Ovary (tissue), 7 donors: ENCODE measurements at regions not wholly inside any gene's neighbourhood (a gene's known extent, or its start where the extent isn't known, plus 50 kb on each side); places are given as distances from the start of the nearest gene placed in this dataset.

Experiments used
- DNase-seq, 5 donors: peaks; one replicate each; pipeline ENCODE4 v3.0.0-alpha.2; 2019 to 2020
- H3K27ac ChIP-seq, 2 donors: fragments of 200-600 bp; one replicate each; pipeline versions ENCODE4 v1.5.1 to v1.8.0; 2019 to 2022
- H3K27me3 ChIP-seq: fragments of 200-600 bp; one replicate; pipeline ENCODE4 v1.8.0; 2022
- H3K36me3 ChIP-seq: fragments of 200-600 bp; sonication (generic); one replicate; pipeline ENCODE4 v1.5.1; 2019
- H3K4me1 ChIP-seq: one replicate; pipeline ENCODE4 v1.8.1; 2013; ENCODE audit warnings: mild to moderate bottlenecking, moderate library complexity; ENCODE audit not compliant: insufficient read depth
- H3K4me3 ChIP-seq: fragments of 200-600 bp; sonication (generic); one replicate; pipeline ENCODE4 v1.5.1; 2017
- H3K9me3 ChIP-seq, 2 donors: fragments of 200-600 bp in 1 of 2; sonication (generic) in 1 of 2; one replicate each; pipeline versions ENCODE4 v1.5.1 to v1.8.1; 2013 to 2019; ENCODE audit warnings: mild to moderate bottlenecking in 1 of 2, moderate library complexity in 1 of 2
- EP300 ChIP-seq: sonication (generic); formaldehyde crosslinking; IDR thresholded peaks from one replicate; pipeline ENCODE4 v1.6.1; 2017; ENCODE audit warnings: antibody characterized with exemption
- POLR2A ChIP-seq: fragments of 450-650 bp; IDR thresholded peaks from one replicate; pipeline ENCODE4 v1.6.1; 2017; ENCODE audit warnings: antibody characterized with exemption, mild to moderate bottlenecking, moderate library complexity
- WGBS, 3 donors: extraction: QIAGEN DNeasy Blood & Tissue Kit in 1 of 3; methylation state at CpG; one replicate each; pipeline versions ENCODE4 v1.1.5 to v1.1.7; 2013 to 2017; 5-methylcytosine and 5-hydroxymethylcytosine counted together
- intact Hi-C, 4 donors: fragments of 100-400 bp; cut with DNase I; formaldehyde crosslinking; loops; one replicate each; pipeline versions ENCODE4 v1.11.0 to v1.15.1; 2022 to 2023
- TF ChIP-seq, protein P1 (sequence below), 3 donors: fragments of 450-650 bp in 2 of 3; fragments of 200-600 bp in 1 of 3; IDR thresholded peaks; one replicate each; pipeline versions ENCODE4 v1.5.1 to v1.8.0; 2016 to 2022; ENCODE audit warnings: antibody characterized with exemption in 3 of 3, mild to moderate bottlenecking in 1 of 3
- donor health status: DM: no; HTN: no; CAD: no; lungs with moderate emphysema.
- donor health status: DM: no; HTN: no; CAD: no.
- donor health status: Bipolar disorder and iron deficiency.
- donor health status: DM: no; HTN: no; CAD: no.
- donor health status: DM: yes; HTN: yes; CAD: no.

DNA sequence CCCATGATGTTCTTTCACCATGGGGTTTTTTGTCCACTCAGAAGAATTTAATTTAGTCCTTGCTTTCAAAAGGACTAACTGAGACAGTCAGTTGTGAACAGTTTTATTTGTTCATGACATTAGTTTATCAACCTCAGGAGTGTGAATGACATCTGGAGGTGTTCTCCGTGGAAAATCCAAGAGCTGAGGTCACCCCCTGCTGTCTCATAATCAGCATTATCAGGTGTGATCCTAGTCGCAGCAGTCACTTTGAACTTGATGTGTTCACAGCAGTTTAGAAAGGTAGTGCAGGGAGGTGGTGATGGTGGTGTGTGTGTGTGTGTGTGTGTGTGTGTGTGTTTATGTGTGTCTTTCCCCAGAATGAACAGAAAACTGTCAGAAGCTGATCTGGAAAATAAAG, 1760.8 kb upstream of the PCDH10 start:
- H3K4me1 ChIP-seq, result no peaks in the 10 kb centered on the region
- H3K9me3 ChIP-seq, result no peaks in the 10 kb centered on the region
- intact Hi-C loops, result no loop called here
- no peak for DNase-seq
- no peak overlapping the region for H3K27ac ChIP-seq
- no peaks in the 10 kb centered on the region for H3K36me3 ChIP-seq
- no peak for TF ChIP-seq EP300
- no peak for TF ChIP-seq POLR2A
- TF ChIP-seq, protein P1, sequence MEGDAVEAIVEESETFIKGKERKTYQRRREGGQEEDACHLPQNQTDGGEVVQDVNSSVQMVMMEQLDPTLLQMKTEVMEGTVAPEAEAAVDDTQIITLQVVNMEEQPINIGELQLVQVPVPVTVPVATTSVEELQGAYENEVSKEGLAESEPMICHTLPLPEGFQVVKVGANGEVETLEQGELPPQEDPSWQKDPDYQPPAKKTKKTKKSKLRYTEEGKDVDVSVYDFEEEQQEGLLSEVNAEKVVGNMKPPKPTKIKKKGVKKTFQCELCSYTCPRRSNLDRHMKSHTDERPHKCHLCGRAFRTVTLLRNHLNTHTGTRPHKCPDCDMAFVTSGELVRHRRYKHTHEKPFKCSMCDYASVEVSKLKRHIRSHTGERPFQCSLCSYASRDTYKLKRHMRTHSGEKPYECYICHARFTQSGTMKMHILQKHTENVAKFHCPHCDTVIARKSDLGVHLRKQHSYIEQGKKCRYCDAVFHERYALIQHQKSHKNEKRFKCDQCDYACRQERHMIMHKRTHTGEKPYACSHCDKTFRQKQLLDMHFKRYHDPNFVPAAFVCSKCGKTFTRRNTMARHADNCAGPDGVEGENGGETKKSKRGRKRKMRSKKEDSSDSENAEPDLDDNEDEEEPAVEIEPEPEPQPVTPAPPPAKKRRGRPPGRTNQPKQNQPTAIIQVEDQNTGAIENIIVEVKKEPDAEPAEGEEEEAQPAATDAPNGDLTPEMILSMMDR (IDR thresholded peaks at IDR 0.05), result no peak
- 21 to 37% (median 23%) methylated on average over 2 of the region's 2 CpGs for WGBS, 3 donors
- no peaks in the 10 kb centered on the region for H3K27me3 ChIP-seq
- H3K4me3 ChIP-seq, result no peak overlapping the region

DNA sequence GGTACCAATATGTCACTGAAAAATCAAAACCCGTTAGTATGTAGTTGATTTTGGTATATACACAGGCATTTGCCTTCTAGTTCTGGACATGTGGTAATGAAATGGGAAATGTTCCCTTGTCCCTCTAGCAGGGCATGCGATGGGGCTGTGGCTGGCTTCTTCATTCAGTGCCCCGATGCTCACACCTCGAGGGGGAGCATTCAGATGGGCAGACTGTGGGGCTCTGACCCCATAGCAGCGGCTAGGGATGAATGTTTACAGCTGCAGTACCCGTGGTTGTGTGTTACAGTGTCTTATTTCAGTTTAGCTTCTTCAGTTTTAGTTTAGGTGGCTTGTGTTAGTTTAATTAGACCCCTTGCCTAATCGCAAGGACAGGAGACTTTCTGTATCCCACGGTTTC, 1741.0 kb upstream of the PCDH10 start:
- intact Hi-C loops, result no loop called here
- Histone ChIP-seq H3K9me3 (no peaks in the 10 kb centered on the region), H3K27ac (no peak overlapping the region), H3K4me3 (no peak overlapping the region), H3K4me1 (no peaks in the 10 kb centered on the region), H3K36me3 (no peaks in the 10 kb centered on the region), H3K27me3 (no peaks in the 10 kb centered on the region)
- DNase-seq, result no peak
- WGBS, 3 donors, result 76 to 85% (median 83%) methylated on average over 8 of the region's 8 CpGs
- TF ChIP-seq EP300, result no peak
- no peak for TF ChIP-seq POLR2A
- TF ChIP-seq, protein P1 (IDR thresholded peaks at IDR 0.05), result no peak

DNA sequence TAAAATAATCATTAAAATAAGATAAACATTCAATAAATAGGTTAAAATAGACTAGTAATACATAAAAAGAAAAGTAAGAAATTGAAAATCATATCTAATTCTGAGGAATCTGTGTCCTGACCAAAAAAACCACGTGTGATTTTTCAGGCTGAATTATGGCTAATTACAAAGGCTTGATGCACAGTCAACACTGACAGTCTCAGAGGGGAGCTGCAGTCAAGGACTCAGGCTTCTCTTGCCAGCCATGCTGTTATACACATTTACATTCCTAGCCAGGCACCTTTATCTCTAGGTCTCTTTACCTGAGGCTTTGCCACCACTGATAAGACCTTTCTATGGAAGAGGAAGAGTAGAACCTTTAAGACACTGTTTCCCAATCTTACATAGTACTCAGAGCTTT, 1737.7 kb upstream of the PCDH10 start:
- peaks cover 0 to 6% of the 10 kb centered on the region in 2 donors for H3K9me3 ChIP-seq

DNA sequence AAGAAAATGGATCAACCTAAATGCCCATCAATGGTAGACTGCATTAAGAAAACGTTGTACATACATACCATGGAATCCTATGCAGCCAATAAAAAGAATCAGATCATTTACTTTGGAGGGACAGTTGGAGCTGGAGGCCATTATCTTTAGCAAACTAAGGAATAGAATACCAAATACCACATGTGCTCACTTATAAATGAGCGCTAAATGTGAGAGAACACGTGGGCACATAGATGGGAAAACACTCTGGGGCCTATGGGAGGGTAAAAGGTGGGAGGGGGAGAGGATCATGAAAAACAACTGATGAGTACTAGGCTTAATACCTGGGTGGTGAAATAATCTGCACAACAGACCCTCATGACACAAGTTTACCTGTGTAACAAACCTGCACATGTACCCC, 1729.9 kb upstream of the PCDH10 start:
- intact Hi-C loops, result no loop called here
- H3K4me3 ChIP-seq, result no peak overlapping the region
- no peaks in the 10 kb centered on the region for H3K36me3 ChIP-seq
- no peaks in the 10 kb centered on the region for H3K27me3 ChIP-seq
- H3K27ac ChIP-seq, result no peak overlapping the region
- no peak for DNase-seq
- H3K9me3 ChIP-seq, result peaks cover 0 to 6% of the 10 kb centered on the region in 2 donors
- no peaks in the 10 kb centered on the region for H3K4me1 ChIP-seq
- WGBS, 3 donors, result 74 to 78% (median 76%) methylated on average over 3 of the region's 3 CpGs
- no peak for TF ChIP-seq POLR2A
- TF ChIP-seq, protein P1 (IDR thresholded peaks at IDR 0.05), result no peak
- no peak for TF ChIP-seq EP300

More for the DNA sequence above, 1737.7 kb upstream of the PCDH10 start:
- no peaks in the 10 kb centered on the region for H3K36me3 ChIP-seq
- TF ChIP-seq EP300 (no peak), POLR2A (no peak)
- TF ChIP-seq, protein P1 (IDR thresholded peaks at IDR 0.05), result no peak
- H3K27me3 ChIP-seq, result no peaks in the 10 kb centered on the region
- intact Hi-C loops, result no loop called here
- H3K27ac ChIP-seq, result no peak overlapping the region
- no peaks in the 10 kb centered on the region for H3K4me1 ChIP-seq
- DNase-seq, result no peak
- 47 to 66% (median 65%) methylated on average over 1 of the region's 1 CpG for WGBS, 3 donors
- H3K4me3 ChIP-seq, result no peak overlapping the region
